ENCODE measurements at regions not wholly inside any gene's neighbourhood (a gene's known extent, or its start where the extent isn't known, plus 50 kb on each side); places are given as distances from the start of the nearest gene placed in this dataset.

- Histone ChIP-seq H3K27me3 (ENCODE audit: insufficient read depth, poor library complexity, severe bottlenecking) (peaks cover 3% of the 10 kb centered on the region), H3K27ac (replicated peaks) (no peak overlapping the region), H3K4me3 (replicated peaks; ENCODE audit: insufficient read depth, low read length) (no peak overlapping the region)
- TF ChIP-seq SPI1 (IDR thresholded peaks at IDR 0.05; ENCODE audit: borderline replicate concordance, low read depth) (no peak), POLR2AphosphoS5 (IDR thresholded peaks at IDR 0.05; ENCODE audit: low read depth) (no peak), GABPA (IDR thresholded peaks at IDR 0.05; ENCODE audit: low read depth) (no peak), CTCF (IDR thresholded peaks at IDR 0.05; ENCODE audit: insufficient read depth, low read length) (no peak), REST (IDR thresholded peaks at IDR 0.05; ENCODE audit: insufficient replicate concordance, low read depth) (no peak)
- DNase-seq (ENCODE audit: low read depth in 1 of 2, low spot score in 1 of 2) = no peak
Observed at GRCh38 chr6:99808992-99809391, 185.0 kb downstream of the MCHR2 start.

- H3K27ac ChIP-seq (replicated peaks) = no peak overlapping the region
- DNase-seq (ENCODE audit: low read depth in 1 of 2, low spot score in 1 of 2) = no peak
Observed at GRCh38 chr6:99810295-99810694, 183.7 kb downstream of the MCHR2 start.

More at GRCh38 chr6:99810295-99810694, 183.7 kb downstream of the MCHR2 start:
- no peak overlapping the region for H3K4me3 ChIP-seq (replicated peaks; ENCODE audit: insufficient read depth, low read length)
- H3K27me3 ChIP-seq (ENCODE audit: insufficient read depth, poor library complexity, severe bottlenecking) = peaks cover 3% of the 10 kb centered on the region
- TF ChIP-seq SPI1 (IDR thresholded peaks at IDR 0.05; ENCODE audit: borderline replicate concordance, low read depth) = no peak
- TF ChIP-seq POLR2AphosphoS5 (IDR thresholded peaks at IDR 0.05; ENCODE audit: low read depth) = no peak
- no peak for TF ChIP-seq GABPA (IDR thresholded peaks at IDR 0.05; ENCODE audit: low read depth)
- no peak for TF ChIP-seq CTCF (IDR thresholded peaks at IDR 0.05; ENCODE audit: insufficient read depth, low read length)
- TF ChIP-seq REST (IDR thresholded peaks at IDR 0.05; ENCODE audit: insufficient replicate concordance, low read depth) = no peak

All from HL-60 (cell line).